Posterior cingulate gyrus (tissue), 11 donors: ENCODE measurements at regions not wholly inside any gene's neighbourhood (a gene's known extent, or its start where the extent isn't known, plus 50 kb on each side); places are given as distances from the start of the nearest gene placed in this dataset.
A peak's percentile ranks its signal among the peaks of the same experiment; 100 is the strongest.

ENCODE experiments used
- DNase-seq, 10 donors: peaks; one replicate each; pipeline versions ENCODE4 v3.0.0 to v3.0.0-alpha.2; 2020 to 2021; ENCODE audit warnings: mixed read lengths in 3 of 10
- intact Hi-C: fragments of 100-400 bp; cut with DNase I; formaldehyde crosslinking; loops from one replicate; pipeline ENCODE4 v1.15.1; 2023

DNA sequence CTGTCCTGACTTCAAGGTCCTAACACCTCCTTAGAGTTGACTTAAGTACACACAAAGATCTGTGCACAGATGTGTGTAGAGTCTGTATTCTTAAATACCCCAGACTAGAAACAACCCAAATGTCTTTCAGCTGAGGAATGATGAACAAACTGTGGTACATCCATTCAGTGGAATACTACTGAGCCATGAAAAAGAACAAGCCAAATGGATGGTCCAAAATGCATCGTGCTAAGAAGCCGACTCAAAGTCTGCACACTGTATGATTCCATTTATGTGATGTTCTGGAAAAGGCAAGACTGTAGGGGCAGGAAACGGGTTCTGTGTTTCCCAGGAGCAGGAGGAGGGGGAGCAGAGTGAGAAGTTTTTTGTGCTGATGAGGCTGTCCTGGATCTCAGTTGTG lies 56.7 kb upstream of the LINC01488 start:
- intact Hi-C loops, result no loop called here
- no peak for DNase-seq

DNA sequence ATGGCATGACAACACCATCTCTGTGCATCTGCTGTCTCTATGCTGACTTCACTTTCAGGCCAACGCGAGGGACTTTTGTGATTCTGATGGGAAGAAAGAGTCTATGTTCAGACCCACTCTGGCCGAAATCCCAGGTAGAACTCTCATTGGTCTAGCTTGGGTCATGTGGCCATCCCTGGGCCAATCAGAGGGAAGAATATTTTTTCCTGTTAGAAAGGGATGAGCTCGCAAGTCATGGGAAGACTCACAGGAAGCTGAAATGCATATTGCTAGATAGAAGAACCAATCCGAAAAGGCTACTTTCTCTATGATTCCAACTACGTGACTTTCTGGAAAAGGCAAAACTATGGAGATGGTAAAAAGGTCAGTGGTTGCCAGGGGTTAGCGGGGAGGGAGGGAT lies 56.0 kb upstream of the LINC01488 start:
- intact Hi-C loops, result no loop called here
- peak in 2 of 10 donors; percentile 16 to 62 for DNase-seq

DNA sequence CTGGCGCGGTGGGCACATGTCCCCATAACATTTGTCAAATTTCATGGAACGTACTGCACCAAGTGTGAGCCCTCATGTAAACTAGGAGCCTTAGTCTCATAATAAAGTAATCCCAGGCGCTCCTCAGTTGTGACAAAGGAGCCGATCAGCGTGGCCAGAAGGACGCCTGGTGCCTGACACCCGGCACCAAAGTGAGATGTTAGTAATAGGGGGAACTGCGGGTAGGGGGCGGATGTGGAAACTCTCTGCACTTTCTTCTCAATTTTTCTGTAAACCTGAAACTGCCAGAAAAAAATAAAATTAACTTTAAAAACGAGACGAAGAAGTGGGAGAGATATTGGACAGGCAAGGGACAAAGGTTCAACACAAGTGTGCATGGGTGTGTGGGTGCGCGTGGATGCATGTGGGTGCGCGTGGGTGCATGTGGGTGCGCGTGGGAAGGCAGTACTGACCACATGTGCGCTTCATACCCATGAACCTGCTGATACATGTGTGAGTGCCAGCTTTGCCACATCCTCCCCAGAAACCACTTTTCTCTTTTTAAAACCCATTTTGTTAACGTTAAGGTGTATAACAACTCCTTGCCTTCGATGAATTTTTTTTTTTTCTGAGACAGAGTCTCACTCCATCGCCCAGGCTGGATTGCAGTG lies 55.4 kb upstream of the LINC01488 start:
- peak in 3 of 10 donors; percentile 30 to 50 (median 34) for DNase-seq
- intact Hi-C loops, result no loop called here

DNA sequence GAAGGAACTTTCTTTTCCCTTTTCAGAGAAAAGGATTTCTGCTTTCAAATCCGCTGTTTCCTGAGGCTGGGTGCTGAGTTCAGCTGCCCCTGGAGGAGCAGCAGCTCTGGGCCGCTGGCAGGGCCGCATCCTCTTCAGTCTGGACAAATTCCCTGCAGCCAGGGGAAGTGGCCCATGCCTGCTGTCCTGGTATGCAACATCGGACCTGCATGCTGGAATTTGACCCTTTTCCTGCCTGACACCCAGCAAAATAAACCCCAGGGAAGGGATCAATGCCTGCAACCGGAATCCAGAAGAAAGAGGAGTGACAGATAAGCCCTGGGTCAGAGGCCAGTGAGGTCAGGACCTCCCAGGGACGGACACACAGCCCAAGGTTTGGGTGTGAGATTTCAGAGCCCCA lies 54.1 kb upstream of the LINC01488 start:
- intact Hi-C loops, result no loop called here
- DNase-seq, result peak in 3 of 10 donors; percentile 61 to 73 (median 64)

DNA sequence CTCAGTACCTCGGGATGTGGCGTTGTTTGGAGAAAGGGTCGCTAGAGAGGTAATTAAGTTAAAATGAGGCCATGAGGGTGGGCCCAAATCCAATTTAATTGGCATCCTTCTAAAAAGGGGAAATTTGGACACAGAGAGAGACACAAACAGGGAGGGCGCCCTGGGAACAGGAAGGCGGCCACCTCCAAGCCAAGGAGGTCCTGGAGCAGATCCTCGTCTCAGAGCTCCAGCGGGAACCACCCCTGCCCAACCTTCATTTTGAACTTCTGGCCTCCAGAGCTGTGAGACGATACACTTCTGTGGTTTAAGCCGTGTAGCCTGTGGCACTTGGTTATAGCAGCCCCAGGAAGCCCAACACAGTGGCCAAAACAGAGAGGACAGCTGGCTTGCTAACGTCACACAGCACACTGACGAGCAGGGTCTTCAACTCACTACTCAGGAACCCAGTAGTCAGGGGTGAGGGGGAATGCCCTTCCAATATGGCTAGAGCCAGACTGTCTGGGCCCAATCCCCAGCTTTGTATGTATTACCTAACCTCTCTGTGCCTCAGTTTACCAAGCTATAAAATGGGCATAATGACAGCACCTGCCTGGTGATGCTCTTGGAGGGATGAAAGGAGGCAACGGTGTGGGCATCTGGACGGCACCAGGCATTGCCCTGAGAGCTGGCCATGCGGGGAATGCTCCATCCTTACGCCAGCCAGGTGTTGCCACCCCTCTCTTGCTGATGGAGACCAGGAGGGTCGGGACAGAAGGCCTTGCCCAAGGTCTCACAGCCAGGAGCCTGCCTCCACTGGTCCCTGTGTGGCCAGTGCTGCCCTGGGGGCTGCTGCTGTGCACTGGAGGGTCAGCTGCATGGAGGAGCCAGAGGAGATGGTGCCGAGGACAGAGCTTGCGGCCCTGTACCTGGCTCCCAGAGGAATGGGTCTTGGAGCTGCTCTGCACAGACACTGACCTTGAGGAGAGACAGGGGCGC lies 53.3 kb upstream of the LINC01488 start:
- peak in 3 of 10 donors; percentile 19 to 64 (median 53) for DNase-seq
- intact Hi-C loops, result no loop called here

DNA sequence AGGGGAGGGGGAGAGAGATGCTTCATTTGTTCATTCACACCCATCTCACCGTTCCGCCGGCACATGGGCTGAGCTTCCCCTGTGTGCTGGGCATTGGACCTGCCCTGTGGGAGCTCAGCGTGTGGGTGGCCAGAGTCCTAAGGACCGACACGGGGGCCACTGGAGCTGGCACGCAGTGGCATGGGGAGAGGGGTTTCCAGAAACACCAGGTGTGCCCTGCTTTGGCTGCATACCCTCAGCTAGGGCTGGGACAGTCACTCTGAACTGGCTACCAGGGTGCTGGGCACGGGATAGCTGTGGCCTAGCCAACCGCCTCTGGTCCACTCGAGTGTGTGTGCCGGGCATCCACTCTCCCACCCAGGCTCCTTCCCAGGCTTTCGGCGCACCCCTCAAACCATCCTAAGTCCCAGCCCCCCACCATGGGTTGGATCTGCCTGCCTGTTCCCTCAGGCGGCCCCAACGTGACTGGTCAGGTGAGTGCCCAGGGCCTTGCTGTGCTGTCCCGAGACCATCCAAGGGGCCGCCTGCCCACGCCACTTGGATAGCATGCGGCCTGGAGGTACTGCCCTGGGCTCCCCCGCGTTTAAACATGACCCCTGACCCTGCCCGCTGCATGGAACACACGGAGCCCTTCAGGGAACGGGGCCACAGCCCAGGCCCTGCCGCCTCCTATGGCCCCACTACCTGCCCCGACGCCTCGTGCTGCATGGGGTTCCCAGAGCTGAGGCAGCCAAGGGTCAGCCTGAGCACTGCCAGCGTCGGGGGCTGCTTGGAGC lies 51.6 kb upstream of the LINC01488 start:
- peak in 3 of 10 donors; percentile 61 to 82 (median 78) for DNase-seq
- intact Hi-C loops, result no loop called here

DNA sequence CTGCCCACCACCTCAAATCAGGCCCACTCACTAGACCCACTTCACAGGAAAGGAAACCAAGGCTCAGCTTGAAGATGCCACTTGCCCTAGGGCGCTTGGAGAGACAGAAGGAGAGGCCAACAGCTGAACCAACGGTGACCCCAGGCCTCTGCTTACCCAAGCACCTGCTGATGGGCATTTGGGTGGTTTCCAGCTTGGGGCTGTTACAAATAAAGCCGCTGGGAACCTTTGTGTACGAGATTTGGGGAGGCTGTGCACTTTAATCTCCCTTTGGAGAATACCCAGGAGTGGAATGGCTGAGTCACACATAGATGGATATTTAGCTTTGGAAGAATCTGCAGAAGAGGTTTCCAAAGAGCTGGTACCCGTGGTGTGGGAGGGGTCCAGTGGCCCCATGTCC lies 50.9 kb upstream of the LINC01488 start:
- DNase-seq, result peak in 2 of 10 donors; percentile 22 to 32
- intact Hi-C loops, result no loop called here

DNA sequence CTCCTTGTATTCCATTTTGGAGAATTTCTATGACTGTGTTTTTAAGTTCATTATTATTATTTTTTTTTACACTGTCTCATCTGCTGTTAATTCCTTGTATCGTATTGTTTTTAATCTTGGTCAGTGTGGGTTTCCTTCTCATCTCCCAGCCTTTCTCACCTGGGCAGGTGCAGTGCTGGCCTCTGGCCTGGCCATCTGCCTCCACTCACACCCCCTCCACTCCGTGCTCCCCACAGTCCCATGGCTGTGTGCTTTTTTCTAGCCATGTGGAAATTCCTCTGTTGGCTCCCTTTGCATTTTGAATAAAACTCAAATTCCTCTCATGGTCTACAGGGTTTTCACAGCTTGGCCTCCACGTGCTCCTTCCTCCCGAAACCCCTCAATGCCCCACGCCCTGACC lies 50.3 kb upstream of the LINC01488 start:
- DNase-seq, result peak in 2 of 10 donors; percentile 57 to 71
- intact Hi-C loops, result no loop called here
